AG09309 (cell line): ENCODE measurements at regions not wholly inside any gene's neighbourhood (a gene's known extent, or its start where the extent isn't known, plus 50 kb on each side); places are given as distances from the start of the nearest gene placed in this dataset.
"Not testable (repeated sequence)": the region's sequence is repeated elsewhere in the genome, so short reads cannot be mapped to it uniquely, and the experiment has no call there.

Experiments used
- DNase-seq: peaks from one replicate; pipeline ENCODE4 v3.0.0-alpha.2; 2010; ENCODE audit warnings: low read depth
- H3K4me3 ChIP-seq: 2 replicates; pipeline ENCODE4 v1.5.1; 2011; ENCODE audit warnings: mild to moderate bottlenecking, low read depth, low read length, moderate library complexity; ENCODE audit not compliant: control insufficient read depth
- CTCF ChIP-seq: IDR thresholded peaks from 2 replicates; pipeline ENCODE4 v1.5.1; 2011; ENCODE audit warnings: mild to moderate bottlenecking, low read depth, low read length, inconsistent platforms; ENCODE audit not compliant: insufficient read depth, control insufficient read depth; ENCODE audit errors: missing control alignments

- TF ChIP-seq CTCF: no peak
- H3K4me3 ChIP-seq: no peak overlapping the region
- no peak for DNase-seq
Observed at GRCh38 chr22:22789922-22790845, 97.4 kb upstream of the IGLL5 start.

DNA sequence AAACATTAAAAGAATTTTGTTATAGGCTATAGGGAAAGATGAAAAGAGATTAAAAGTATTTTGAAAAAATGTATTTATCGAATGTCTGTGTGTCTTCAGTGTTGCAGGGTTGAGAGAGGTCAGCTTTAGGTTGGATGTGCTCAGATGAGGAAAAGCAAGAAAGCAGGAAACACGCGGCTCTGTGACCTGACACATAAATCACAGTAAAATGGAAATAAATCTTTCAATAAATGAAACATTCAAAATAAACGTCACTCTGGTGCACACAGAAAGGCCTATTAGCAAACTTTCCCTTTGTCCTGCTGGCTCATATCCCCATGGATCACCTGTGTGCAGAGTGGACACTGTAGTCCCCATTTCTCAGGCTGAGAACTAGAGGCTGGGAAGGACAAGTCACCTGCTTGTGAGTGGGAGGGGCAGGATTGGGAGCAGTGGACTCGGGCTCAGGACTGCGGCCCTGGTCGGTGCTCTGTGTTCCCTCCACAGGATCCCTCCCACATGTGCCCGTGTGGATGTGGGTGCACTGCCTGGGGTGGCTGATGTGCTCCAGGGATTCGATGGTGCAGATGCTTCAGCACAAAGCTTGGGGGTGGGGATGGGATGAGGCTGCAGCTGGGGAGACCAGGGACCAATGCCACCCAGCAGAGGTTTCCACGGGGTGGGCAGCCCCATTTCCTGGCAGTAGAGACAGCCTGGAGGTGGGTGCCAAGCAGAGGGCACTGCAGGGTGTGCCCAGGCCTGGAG, 96.0 kb upstream of the IGLL5 start:
- H3K4me3 ChIP-seq: no peak overlapping the region
- DNase-seq: no peak
- TF ChIP-seq CTCF: no peak

- not testable (repeated sequence) for DNase-seq, H3K4me3 ChIP-seq
Observed at GRCh38 chr22:22792205-22792786, 95.3 kb upstream of the IGLL5 start.

GRCh38 chr22:22795639-22796038, 92.0 kb upstream of the IGLL5 start:
- not testable (repeated sequence) for DNase-seq, H3K4me3 ChIP-seq

GRCh38 chr22:22796724-22797123, 90.9 kb upstream of the IGLL5 start:
- no peak for TF ChIP-seq CTCF
- H3K4me3 ChIP-seq: no peak overlapping the region
- DNase-seq: no peak

- no peak for DNase-seq
- no peak overlapping the region for H3K4me3 ChIP-seq
- no peak for TF ChIP-seq CTCF
Observed at GRCh38 chr22:22798232-22798616, 89.4 kb upstream of the IGLL5 start.

GRCh38 chr22:22798716-22799115, 88.9 kb upstream of the IGLL5 start:
- no peak overlapping the region for H3K4me3 ChIP-seq
- no peak for DNase-seq
- no peak for TF ChIP-seq CTCF
